Fibroblast of peridontal ligament (primary cell): ENCODE measurements at regions not wholly inside any gene's neighbourhood (a gene's known extent, or its start where the extent isn't known, plus 50 kb on each side); places are given as distances from the start of the nearest gene placed in this dataset.
A peak's percentile ranks its signal among the peaks of the same experiment; 100 is the strongest.
"Not testable (repeated sequence)": the region's sequence is repeated elsewhere in the genome, so short reads cannot be mapped to it uniquely, and the experiment has no call there.

Source experiments
- DNase-seq: peaks from one replicate; pipeline ENCODE4 v3.0.0-alpha.2; 2010; ENCODE audit errors: extremely low read depth

DNA sequence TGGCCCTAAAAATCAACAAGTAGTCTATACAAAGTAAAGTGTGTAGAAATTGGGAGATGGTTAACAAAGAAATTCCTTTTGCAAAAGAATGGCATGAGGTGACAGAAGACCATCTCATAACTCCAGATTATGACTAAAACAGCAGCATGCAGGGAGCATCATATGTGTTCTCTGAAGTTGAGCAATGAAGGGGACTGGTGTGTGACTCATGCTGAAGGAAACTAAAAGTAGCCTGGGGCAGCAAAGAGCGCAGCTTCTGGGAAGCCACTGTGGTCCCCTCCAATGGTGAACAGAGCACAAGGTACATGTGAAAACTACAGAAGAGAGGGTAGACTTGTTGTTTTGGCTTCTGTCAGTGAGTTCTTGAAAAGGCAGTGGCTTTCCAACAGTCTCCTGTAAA is 133.4 kb downstream of the MACC1 start:
- DNase-seq: peak; percentile 21

DNA sequence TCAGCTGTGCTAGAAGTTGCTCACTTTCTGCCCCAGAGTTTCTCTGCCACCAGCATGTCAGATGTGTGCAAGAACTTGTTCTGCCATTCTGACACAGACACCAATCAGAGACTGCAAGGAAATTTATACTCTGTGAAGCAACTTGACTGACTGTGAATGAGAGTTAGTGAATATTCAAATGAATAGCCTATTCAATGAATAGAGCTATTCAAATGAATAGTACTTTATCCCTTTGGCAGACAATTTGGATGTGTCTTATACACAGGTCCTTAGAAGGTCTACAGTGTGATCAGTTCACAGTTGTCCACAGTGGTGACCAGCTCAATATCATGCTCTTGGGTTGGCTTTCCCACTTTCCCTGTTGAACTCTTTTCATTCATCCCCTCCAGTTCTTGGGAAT is 138.1 kb downstream of the MACC1 start:
- no peak for DNase-seq

DNA sequence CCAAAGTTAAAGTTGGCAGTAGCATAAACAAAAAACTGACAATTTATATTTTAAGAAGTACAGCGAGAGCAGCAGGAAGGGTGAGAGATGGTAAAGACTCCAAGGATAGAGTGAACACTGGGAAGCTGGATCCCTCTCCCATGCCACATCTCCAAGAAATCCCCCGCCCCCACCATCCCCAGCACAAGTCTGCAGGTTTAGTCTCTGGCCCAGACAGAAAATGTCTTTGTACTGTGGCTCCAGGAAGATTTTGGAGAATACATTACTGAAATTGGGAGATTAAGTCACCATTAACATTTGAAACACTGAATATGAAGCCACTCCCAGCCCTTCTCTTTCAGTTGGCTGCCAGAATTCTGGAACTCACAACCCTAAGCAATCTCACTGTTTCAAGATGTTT is 140.3 kb downstream of the MACC1 start:
- no peak for DNase-seq

DNA sequence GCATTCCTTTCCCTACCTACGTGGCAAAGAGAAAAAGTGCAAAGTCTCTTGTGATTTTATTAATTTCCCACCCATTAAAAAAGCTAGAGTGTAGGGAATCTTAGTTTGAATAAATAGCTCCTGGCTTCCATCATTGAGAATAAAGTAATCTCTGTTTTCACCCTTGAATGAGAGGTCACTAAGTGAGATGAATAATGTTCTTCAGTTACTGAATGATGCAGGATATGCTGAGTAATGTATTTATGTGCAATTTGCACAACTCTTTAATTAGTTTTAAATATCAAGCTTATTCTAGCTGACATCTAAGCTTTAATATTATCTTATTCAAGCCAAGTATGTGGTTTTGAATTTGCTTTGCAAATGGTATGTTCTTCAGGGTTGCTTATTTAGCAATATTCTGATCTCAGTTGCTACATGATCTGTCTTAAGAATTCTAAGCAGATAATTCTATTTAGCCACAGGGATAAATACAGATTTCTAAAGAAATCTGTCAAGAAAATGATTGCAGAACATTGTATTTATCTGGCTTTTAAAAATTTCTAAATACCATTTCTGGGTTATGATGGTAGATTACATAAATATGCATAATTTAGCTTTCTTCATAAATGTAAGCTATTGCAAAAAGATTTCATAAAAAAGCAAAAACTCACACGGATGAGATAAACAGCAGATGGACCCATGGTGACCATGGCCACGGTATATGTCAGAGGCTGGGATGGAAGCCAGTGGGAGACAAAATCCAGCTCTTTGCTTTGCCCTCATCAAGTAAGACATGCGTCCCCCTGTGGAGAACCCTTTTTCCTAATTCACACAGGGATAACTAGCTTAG is 141.0 kb downstream of the MACC1 start:
- DNase-seq: peak; percentile 70

DNA sequence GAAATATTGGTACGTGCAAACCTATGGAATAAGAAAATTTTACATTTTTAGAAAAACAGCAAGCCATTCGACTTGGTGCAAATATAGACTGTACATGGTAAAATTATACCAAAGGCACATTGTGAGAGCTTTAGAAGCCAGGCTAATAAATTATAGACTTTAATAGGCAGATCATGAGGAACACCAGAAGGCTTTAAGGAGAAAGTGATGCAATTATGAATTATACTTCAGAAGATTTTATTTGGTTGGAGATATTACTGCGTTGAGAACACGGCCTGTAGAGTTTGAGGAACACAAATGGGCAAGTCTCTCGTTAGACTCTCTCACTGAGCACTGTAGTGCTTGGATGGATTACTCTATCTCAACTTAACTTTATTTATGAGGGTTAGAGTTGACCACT is 141.7 kb downstream of the MACC1 start:
- no peak for DNase-seq

DNA sequence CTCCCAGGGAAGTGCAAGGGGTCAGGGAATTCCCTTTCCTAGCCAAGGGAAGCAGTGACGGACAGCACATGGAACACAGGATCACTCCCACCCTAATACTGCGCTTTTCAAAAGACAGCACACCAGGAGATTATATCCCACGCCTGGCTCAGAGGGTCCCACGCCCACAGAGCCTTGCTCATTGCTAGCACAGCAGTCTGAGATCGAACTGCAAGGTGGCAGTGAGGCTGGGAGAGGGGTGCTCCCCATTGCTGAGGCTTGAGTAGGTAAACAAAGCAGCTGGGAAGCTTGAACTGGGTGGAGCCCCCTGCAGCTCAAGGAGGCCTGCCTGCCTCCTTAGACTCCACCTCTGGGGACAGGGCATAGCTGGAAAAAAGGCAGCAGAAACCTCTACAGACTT is 149.2 kb downstream of the MACC1 start:
- DNase-seq: not testable (repeated sequence)

DNA sequence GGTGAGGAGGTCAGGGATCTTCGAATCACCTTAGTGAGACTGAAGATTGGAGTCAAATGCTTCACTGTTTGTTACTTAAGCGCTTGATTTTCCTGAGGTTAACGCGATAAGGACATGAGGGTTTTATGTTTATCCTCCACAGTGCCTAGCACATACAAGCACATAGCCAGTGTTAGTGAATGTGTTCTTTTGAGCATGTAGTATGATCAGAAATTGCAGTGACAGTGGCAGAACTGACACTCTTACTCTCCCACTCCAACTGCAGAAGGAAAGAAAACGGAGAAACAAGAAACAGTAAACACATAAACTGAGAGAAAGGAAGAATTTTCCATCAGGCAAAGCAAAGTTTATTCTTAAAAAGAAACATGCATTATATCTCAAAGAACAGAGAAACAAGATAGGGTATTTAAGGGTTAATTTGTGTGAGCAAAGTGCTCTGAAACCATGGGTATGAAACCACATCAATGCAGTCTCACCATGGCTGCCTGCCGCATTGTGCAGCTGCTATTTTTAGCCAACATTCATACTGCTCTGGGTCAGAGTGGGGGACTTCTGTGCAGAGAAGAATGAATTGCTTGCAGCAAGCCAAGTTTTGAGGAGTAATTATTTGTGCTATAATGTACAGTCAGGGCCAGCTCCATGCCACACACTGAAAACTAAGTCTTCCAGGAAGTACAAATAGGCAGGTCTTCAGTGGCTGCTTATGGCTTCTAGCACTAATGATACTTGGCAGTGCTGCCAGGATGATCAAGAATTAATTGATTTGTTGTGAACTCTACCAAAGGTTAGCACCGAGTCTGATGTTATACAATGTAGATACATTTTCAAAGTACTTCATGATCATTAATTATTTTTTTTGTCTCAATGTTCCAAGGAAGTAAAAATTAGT is 152.0 kb downstream of the MACC1 start:
- peak; percentile 72 for DNase-seq

DNA sequence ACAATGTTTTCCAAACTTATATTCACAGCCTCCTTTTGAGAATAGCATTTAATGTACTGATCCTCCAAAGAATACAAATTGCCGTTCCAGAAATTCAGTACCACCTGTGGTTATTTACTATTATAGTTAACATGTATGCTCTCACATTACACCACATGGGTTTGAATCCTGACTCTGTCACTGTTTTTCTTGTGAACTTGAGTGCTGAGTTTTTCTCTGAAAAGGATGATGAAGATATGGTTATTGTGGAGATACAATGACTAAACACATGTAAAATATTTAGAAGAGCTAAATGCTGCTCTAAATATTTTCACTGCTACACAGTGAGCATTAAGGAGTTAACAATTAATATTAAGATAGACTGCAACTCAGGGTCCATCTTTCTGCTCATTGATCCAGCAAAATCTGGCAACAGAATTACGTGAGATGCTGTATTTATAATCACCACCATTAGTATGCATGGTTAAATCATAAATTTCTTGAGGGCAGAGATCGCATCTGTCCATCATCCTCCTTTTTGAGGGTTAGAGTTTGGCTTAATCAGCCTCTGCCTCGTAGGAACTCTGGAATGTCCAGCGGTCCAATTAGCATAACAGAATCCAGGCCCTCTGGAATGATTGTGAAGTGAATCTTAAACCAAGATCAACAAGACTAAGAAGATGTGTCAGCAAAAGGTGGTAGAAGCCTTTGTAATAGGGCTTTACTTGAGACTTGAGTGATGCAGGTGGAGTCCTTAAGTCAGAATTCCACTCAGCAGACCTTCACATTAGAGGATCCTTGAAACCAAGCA is 152.8 kb downstream of the MACC1 start:
- peak; percentile 46 for DNase-seq

DNA sequence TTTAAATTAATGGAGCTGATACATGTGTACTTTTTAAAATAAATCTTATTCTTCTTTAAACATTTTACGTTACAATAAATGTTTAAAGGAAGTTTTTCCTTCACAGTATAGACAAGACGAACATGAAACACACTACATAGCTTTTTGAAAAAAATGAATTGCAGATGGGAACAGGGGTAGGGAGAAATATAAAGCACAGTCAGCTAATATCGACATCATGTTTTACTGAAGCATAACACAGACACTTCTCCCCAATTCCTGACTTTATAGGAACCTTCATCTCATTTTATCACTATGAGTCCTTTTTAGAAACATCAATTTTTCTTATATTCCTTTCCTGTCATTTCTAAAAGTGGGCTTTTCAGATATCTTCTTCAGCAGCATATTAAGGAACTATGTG is 153.5 kb downstream of the MACC1 start:
- DNase-seq: no peak

DNA sequence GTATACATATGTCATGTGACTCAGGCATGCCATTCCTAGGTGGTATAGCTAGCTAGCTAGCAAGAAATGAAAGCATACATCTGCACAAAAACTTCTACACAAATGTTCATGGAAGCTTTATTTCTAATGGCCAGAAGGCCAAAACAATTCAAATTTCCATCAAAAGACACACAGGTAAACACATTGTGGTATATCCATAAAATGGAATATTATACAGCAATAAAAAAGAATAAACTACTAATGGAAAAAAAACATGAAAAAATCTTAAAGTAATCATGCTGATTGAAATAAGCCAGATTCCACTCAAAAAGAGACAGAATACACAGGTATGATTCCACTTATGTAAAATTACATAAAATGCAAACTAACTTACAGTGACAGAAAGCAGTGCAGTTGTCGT is 154.3 kb downstream of the MACC1 start:
- DNase-seq: no peak

DNA sequence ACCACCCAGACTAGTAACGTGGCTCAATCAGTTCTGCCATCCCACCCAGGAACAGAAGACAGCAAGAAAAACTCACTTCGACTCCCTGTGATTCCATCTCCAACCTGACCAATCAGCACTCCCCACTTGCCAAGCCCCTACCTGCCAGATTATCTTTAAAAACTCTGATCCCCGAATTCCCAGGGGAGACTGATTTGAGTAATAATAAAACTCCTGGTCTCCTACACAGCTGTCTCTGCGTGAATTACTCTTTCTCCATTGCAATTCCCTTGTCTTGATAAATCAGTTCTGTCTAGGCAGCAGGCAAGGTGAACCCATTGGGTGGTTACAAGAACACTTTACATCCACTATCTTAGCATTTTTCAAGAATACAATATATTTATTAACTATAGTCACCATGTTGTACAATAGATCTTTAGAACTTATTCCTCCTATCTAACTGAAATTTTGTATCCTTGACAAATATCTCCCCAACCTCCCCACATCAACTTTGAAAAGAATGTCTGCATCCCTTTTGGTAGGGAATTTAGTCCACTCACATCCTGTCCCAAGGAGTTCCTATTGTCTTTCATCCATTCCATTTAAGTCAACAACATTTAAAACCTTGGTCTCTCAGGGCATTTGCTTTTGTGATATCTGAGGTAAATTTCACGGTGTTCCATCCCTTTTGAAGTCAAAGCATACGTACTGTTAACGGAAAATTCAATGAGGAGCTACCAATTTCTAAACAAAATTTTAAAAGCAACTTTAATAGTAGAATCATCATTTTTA is 163.7 kb downstream of the MACC1 start:
- no peak for DNase-seq

DNA sequence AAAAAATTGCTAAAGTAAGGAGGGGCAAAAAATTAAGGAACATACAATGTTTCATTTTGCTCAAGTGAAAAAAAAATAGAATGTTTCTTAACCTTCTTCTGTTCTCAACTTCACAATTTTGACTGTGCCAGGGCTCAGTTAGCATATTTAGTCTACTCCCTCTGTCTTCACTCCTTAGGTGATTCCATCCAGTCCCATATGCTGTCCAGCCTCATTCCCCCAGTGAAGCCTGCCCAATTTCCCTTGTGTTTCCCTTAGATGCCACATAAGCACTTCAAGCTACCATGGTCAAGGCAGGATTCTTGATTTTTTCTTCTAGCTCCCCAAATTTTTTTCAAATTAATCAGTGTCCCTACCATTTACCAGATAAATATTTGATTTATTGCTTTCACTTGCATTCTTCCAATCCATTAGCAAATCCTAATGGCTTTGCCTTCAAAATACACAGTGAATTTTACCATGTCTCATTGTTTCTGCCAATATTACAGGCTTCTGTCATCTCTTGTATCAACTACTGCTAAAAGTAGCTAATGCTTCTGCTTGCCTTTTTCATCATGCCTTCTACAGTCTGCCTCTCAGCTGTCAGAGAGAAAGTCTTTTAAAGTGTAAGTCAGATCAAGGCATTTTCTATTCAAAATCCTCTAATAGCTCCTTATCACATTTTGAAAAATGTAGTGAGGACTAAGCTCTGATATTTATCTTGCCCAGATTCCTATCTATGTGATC is 166.8 kb downstream of the MACC1 start:
- DNase-seq: no peak

DNA sequence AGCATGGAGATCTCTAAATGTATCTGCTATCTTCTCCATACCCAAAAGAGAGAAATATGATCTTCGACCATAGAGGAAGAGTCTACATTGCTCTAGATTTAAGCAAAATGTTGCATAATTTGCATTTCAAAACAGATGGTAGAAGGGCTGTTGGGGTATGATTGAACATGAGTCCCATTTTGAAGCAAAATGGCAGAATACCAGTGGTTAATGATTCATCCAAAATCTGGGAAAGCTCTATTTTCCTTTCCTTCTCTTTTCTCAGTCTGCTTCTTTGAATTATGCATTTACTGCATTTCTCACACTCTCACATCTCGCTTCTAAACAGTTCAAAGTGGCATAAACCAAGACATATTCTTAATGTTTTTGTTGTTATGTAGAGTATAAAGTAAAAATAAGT is 178.5 kb downstream of the MACC1 start:
- peak; percentile 30 for DNase-seq

DNA sequence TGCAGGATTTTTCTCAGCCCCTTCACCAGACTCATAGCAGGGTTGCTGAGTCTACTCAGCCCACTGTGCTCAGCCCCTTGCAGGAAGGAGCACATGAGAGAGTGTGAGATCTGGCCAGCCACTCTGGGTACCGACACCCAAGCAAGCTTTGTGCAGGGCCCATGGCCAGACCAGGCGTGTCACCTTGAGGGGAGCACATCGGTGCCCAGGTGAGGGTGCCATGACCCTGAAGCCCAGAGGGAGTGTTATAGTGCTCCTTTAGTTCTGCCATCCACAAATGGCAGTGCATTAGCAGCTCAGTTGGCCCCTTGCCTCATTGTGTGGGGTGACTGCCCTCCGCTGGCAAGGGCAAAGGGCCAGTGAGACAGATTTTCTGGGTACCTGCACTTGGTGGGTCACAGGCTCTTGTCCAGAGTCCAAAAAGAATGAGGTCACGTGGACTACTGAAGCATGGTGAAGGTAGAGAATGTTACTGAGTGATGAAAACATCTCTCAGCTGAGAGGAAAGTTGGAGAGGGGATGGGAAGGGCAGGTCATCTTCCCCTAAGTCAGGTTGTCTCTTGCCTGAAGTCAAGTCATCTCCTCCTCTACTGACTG is 181.8 kb downstream of the MACC1 start:
- no peak for DNase-seq

DNA sequence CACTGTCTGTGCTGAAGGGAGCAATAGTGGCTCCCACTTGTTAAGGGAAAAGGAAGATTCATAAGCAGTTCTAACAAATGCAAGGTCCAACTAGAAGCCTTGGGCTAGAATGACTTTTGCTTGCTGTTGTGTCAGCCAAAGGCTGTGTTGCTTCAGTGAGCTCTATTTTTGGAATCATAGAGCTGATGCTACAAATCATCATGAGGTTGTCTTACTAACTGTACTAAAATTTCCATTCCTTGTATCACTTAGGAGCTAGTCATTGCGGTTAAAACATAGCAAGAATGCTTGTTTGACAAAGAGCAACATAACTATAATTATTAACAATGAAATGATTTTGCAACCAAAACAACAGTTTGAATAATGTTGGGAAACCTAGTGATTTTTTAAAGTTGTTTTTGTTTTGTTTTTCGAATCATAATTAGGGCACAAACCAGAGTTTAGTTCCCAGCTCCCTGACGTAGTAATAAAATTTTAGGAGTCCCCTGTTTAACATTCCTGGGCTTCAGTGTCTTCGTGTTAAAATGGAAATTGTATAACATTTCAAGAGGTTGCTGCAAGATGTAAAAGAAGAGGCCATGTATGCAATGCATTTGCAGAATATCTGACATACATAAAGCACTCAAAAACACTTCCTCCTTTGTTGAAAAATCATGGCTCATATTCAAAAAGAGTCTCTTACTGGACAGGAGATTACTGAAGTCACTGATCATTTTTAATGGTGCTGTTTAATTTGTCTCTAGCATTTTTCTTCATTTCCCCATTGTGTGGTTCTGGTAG is 183.4 kb downstream of the MACC1 start:
- DNase-seq: peak; percentile 75

DNA sequence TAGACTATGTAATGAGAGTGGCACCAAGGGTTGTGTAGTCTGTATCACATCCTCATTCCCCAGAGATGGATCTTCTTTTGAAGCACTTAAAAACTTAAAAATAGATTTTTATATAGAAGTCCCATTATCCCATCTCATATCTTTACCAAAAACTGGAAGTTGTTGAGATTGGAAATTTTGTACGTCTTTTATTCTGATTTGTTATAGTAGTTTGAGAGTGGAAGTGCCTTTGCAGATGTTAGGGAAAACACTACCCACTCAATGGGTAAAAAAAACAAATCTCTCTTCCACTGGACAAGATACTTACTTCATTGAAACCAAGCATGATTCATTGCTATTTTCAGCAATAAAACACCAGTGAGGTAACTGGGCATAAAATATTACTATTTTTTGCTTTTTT is 184.4 kb downstream of the MACC1 start:
- DNase-seq: no peak

DNA sequence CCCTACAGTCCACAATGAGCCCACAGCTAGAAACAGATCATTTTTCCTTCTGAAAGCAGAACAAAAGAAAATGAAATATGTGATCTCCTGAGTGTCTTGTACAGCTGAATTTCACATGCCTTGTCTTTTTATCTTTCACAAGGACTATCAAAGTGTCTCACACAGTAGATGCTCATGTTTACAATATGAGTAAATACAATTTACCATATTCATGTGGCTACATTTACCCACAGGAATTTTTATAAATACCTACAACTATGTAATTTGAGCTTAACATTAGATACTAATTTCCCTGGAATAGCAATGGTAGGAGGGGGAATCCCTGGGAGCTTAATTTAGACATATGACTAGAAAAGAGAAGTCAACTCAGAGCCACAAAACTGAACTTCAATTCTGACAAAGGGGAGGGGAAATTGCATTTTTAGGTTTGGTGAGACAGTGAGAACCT is 186.2 kb downstream of the MACC1 start:
- peak; percentile 41 for DNase-seq

DNA sequence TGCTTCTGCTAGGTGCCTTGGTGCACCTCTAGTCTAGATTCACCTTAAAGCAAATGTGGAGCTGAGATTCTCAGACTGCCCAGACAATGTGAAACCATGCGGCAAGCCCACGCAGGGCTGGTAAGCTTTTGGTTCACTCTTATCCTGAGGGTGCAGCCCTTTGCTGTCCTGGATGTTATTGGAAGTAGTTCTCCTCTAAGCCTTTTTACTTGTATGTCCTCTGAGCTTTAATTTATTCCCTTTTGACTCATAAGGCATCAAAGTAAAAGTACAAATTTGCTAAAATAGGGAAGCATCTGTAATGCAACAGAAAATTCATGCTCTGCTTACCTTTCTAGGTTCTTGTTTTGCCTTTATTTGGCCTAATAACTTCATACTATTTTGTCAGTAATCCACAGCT is 186.8 kb downstream of the MACC1 start:
- no peak for DNase-seq

DNA sequence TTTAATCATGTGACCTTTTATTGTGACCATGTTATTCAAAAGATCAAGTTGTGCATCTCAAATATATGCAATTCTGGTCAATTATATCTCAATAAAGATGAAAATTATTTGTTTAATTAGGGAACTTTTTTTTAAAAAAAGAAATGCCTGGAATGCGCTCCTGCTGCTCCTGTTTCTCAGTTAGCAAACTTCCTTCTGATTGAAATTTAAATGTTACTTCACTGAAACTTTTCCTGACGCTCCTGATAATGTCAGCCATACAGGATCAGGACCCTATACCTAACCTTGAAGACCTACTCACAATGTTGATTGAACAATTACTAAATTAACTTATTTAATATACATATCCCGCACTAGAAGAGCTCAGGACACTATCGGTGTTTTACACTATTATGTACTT is 190.4 kb downstream of the MACC1 start:
- DNase-seq: no peak
